Neural progenitor cell (in vitro differentiated cells): ENCODE measurements at regions not wholly inside any gene's neighbourhood (a gene's known extent, or its start where the extent isn't known, plus 50 kb on each side); places are given as distances from the start of the nearest gene placed in this dataset.

Experiments used
- EZH2phosphoT487 ChIP-seq: fragments of 200-600 bp; sonication (generic); IDR thresholded peaks from 2 replicates; pipeline ENCODE4 v1.6.1; 2017; ENCODE audit warnings: antibody characterized with exemption
- TF ChIP-seq, protein P1 (sequence below): fragments of 200-600 bp; sonication (generic); IDR thresholded peaks from 2 replicates; pipeline ENCODE4 v1.5.1; 2017; ENCODE audit warnings: antibody characterized with exemption, mild to moderate bottlenecking

DNA sequence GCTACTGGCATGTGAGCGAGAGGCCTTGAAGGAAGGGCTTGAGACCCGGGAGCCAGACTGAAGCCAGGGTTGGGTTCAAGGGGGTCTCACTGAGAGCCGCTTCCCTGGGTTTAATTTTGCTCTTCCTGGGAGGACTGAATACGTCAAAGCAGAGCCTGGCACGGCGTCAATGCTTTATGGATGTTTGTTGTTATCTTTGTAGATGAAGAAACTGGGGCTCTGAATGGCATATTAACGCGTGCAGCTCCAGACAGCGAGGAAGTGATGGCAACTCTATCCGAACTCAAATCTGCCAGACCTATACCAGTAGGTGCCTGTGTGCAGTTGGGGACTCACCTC lies 152.8 kb upstream of the PARP11 start:
- TF ChIP-seq, protein P1, sequence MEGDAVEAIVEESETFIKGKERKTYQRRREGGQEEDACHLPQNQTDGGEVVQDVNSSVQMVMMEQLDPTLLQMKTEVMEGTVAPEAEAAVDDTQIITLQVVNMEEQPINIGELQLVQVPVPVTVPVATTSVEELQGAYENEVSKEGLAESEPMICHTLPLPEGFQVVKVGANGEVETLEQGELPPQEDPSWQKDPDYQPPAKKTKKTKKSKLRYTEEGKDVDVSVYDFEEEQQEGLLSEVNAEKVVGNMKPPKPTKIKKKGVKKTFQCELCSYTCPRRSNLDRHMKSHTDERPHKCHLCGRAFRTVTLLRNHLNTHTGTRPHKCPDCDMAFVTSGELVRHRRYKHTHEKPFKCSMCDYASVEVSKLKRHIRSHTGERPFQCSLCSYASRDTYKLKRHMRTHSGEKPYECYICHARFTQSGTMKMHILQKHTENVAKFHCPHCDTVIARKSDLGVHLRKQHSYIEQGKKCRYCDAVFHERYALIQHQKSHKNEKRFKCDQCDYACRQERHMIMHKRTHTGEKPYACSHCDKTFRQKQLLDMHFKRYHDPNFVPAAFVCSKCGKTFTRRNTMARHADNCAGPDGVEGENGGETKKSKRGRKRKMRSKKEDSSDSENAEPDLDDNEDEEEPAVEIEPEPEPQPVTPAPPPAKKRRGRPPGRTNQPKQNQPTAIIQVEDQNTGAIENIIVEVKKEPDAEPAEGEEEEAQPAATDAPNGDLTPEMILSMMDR = no peak
- TF ChIP-seq EZH2phosphoT487 = no peak
